Colonic mucosa (tissue), 4 donors: ENCODE measurements at regions not wholly inside any gene's neighbourhood (a gene's known extent, or its start where the extent isn't known, plus 50 kb on each side); places are given as distances from the start of the nearest gene placed in this dataset.

Experiments used
- DNase-seq: peaks from one replicate; pipeline ENCODE4 v3.0.0-alpha.2; 2020
- H3K27ac ChIP-seq: fragments of 200-600 bp; one replicate; pipeline ENCODE4 v1.8.0; 2021
- H3K27me3 ChIP-seq: fragments of 200-600 bp; one replicate; pipeline ENCODE4 v1.8.0; 2021
- H3K36me3 ChIP-seq: fragments of 200-600 bp; one replicate; pipeline ENCODE4 v1.8.0; 2021
- H3K4me1 ChIP-seq: fragments of 200-600 bp; one replicate; pipeline ENCODE4 v1.8.0; 2021; ENCODE audit warnings: mild to moderate bottlenecking
- H3K4me3 ChIP-seq: fragments of 200-600 bp; one replicate; pipeline ENCODE4 v1.8.0; 2021
- H3K9ac ChIP-seq, 2 donors: one replicate each; pipeline ENCODE4 v1.7.0; 2013; ENCODE audit warnings: control low read depth in 2 of 2, low read depth in 2 of 2, low read length in 2 of 2
- H3K9me3 ChIP-seq: fragments of 200-600 bp; one replicate; pipeline ENCODE4 v1.8.0; 2021
- intact Hi-C: fragments of 100-400 bp; cut with DNase I; formaldehyde crosslinking; loops from one replicate; pipeline ENCODE4 v1.14.1; 2022
- TF ChIP-seq, protein P1 (sequence below): fragments of 200-600 bp; IDR thresholded peaks from one replicate; pipeline ENCODE4 v1.8.0; 2022; ENCODE audit warnings: antibody characterized with exemption, mild to moderate bottlenecking
- donor health status: healthy.
- donor health status: DM: no; HTN: no; CAD: no.
- donor health status: DM: no; HTN: no; CAD: no.

DNA sequence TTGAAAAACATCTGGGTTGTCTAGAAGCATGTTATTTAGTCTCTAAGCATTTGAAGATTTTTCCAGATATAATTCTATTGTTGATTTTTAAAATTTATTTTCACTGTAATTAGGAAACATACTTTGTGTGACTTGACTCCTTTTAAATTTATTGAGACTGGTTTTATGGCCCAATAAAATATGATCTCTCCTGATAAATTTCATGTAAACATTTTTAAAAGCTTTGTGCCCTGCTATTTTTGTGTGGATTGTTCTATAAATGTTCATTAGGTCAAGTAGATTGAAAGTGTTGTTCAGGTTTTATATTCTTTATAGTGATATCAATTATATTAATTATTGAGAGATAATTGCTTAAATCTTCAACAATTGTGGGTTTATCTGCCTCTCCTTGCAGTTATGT is 105.4 kb downstream of the RFX6 start:
- intact Hi-C loops = no loop called here
- no peak for DNase-seq
- H3K27ac ChIP-seq = no peak overlapping the region
- no peaks in the 10 kb centered on the region for H3K27me3 ChIP-seq
- H3K4me1 ChIP-seq = no peaks in the 10 kb centered on the region
- TF ChIP-seq, protein P1, sequence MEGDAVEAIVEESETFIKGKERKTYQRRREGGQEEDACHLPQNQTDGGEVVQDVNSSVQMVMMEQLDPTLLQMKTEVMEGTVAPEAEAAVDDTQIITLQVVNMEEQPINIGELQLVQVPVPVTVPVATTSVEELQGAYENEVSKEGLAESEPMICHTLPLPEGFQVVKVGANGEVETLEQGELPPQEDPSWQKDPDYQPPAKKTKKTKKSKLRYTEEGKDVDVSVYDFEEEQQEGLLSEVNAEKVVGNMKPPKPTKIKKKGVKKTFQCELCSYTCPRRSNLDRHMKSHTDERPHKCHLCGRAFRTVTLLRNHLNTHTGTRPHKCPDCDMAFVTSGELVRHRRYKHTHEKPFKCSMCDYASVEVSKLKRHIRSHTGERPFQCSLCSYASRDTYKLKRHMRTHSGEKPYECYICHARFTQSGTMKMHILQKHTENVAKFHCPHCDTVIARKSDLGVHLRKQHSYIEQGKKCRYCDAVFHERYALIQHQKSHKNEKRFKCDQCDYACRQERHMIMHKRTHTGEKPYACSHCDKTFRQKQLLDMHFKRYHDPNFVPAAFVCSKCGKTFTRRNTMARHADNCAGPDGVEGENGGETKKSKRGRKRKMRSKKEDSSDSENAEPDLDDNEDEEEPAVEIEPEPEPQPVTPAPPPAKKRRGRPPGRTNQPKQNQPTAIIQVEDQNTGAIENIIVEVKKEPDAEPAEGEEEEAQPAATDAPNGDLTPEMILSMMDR = no peak
- no peaks in the 10 kb centered on the region for H3K36me3 ChIP-seq
- H3K9me3 ChIP-seq = no peaks in the 10 kb centered on the region
- no peak overlapping the region for H3K4me3 ChIP-seq
- H3K9ac ChIP-seq = no peak overlapping the region

DNA sequence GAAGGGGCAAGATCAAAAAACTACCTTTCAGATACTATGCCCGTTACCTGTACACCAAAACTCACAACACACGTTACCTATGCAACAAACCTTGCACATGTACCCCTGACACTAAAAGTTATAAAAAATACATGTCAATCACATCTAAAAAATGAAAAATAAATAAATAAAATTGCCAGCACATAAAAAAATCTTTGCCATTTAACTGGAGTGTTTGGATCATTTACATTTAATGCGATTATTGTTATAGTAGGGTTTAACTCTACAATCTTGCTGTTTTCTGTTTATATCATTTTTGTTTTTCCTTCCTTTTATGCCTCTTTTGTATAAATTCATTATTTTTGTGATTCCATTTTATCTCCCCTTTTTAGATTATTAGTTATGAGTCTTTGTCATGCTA is 106.3 kb downstream of the RFX6 start:
- TF ChIP-seq, protein P1 = no peak
- no peak overlapping the region for H3K27ac ChIP-seq

GRCh38 chr6:116986819-116987218 is 109.8 kb downstream of the RFX6 start:
- Histone ChIP-seq H3K27ac (no peak overlapping the region), H3K4me1 (no peaks in the 10 kb centered on the region), H3K9ac (no peak overlapping the region), H3K4me3 (no peak overlapping the region), H3K27me3 (no peaks in the 10 kb centered on the region), H3K9me3 (no peaks in the 10 kb centered on the region), H3K36me3 (no peaks in the 10 kb centered on the region)
- intact Hi-C loops = no loop called here
- TF ChIP-seq, protein P1 = no peak
- peak; percentile 43 for DNase-seq

More for the DNA sequence above, 106.3 kb downstream of the RFX6 start:
- Histone ChIP-seq H3K27me3 (no peaks in the 10 kb centered on the region), H3K36me3 (no peaks in the 10 kb centered on the region), H3K9me3 (no peaks in the 10 kb centered on the region), H3K4me3 (no peak overlapping the region), H3K9ac (no peak overlapping the region), H3K4me1 (no peaks in the 10 kb centered on the region)
- intact Hi-C loops = no loop called here
- DNase-seq = no peak

DNA sequence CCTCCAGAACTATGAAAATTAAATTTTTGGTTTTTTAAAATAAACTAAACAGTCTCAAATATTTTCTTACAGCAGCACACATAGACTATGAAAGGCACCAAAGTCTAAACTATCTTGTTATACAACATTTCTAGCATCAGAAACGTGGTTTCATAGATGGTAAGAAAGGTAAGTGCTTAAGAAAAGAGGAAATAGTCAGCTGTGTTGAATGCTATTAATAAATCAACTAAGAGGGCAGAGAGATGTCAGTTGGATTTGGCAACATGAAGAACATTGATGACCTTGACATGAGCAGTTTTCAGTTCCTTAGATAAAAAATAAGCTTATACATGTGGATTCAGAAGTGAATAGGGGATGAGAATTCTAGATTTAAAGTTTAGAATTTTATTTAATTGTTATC is 113.6 kb downstream of the RFX6 start:
- intact Hi-C loops = no loop called here

GRCh38 chr6:116992546-116992945 is 115.5 kb downstream of the RFX6 start:
- H3K36me3 ChIP-seq = no peaks in the 10 kb centered on the region
- no peaks in the 10 kb centered on the region for H3K9me3 ChIP-seq
- TF ChIP-seq, protein P1 = no peak
- H3K27ac ChIP-seq = no peak overlapping the region
- no peak for DNase-seq
- H3K4me1 ChIP-seq = no peaks in the 10 kb centered on the region
- H3K9ac ChIP-seq = no peak overlapping the region
- H3K4me3 ChIP-seq = no peak overlapping the region
- intact Hi-C loops = no loop called here
- H3K27me3 ChIP-seq = no peaks in the 10 kb centered on the region

More for the DNA sequence above, 113.6 kb downstream of the RFX6 start:
- Histone ChIP-seq H3K9me3 (no peaks in the 10 kb centered on the region), H3K4me3 (no peak overlapping the region), H3K27me3 (no peaks in the 10 kb centered on the region), H3K4me1 (no peaks in the 10 kb centered on the region), H3K27ac (no peak overlapping the region), H3K36me3 (no peaks in the 10 kb centered on the region), H3K9ac (no peak overlapping the region)
- TF ChIP-seq, protein P1 = no peak
- no peak for DNase-seq

DNA sequence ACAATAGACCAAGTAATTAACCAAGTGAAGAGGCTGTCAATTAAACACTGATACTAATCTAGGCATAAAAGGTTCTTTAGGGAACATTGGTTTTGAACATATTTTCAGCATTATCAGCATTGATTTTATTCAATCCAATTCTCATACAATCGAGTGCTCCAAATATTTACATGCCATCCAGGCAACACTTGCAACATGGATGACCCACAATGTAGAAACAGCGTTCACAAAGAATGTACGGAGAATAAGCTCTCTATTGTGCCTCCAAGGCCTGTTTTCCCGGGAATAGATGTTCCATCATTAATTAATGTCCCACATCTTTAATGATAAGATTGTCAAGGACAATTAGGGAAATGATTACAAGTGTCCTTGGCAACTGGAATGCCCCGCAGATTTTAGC is 117.4 kb downstream of the RFX6 start:
- no peaks in the 10 kb centered on the region for H3K27me3 ChIP-seq
- no peak for DNase-seq
- no peaks in the 10 kb centered on the region for H3K36me3 ChIP-seq
- TF ChIP-seq, protein P1 = no peak
- H3K27ac ChIP-seq = no peak overlapping the region
- intact Hi-C loops = no loop called here
- no peak overlapping the region for H3K4me3 ChIP-seq
- no peaks in the 10 kb centered on the region for H3K4me1 ChIP-seq
- H3K9ac ChIP-seq = no peak overlapping the region
- no peaks in the 10 kb centered on the region for H3K9me3 ChIP-seq
